ENCODE measurements at regions not wholly inside any gene's neighbourhood (a gene's known extent, or its start where the extent isn't known, plus 50 kb on each side); places are given as distances from the start of the nearest gene placed in this dataset.

GRCh38 chr4:155012469-155012868 lies 196.0 kb upstream of the NPY2R start:
- TF ChIP-seq FOXA1 (IDR thresholded peaks at IDR 0.05; ENCODE audit: borderline replicate concordance) (no peak), ELK1 (CRISPR knock-in tag; IDR thresholded peaks at IDR 0.05) (no peak), YY1 (IDR thresholded peaks at IDR 0.05; ENCODE audit: borderline replicate concordance in 1 of 3, control insufficient read depth in 1 of 3, extremely low read depth in 1 of 3, insufficient read depth in 3 of 3, insufficient read length in 1 of 3, insufficient replicate concordance in 2 of 3, low read depth in 1 of 3, low read length in 2 of 3) (no peak), HNRNPH1 (optimal IDR thresholded peaks at IDR 0.05; ENCODE audit: low read depth, low read length) (no peak), REST (IDR thresholded peaks at IDR 0.05; ENCODE audit: borderline replicate concordance) (no peak), REST (CRISPR knock-in tag; IDR thresholded peaks at IDR 0.05; ENCODE audit: low read depth) (no peak), BHLHE40 (IDR thresholded peaks at IDR 0.05; ENCODE audit: low read length) (no peak), SMAD3 (CRISPR knock-in tag; conservative IDR thresholded peaks at IDR 0.05) (no peak), ATF1 (CRISPR knock-in tag; IDR thresholded peaks at IDR 0.05) (no peak), ATF1 (tag; IDR thresholded peaks at IDR 0.05) (no peak), SPI1 (IDR thresholded peaks at IDR 0.05; ENCODE audit: borderline replicate concordance, low read depth, low read length) (no peak), USF2 (CRISPR knock-in tag; IDR thresholded peaks at IDR 0.05) (no peak), POLR2A (conservative IDR thresholded peaks at IDR 0.05) (no peak), C11orf30 (IDR thresholded peaks at IDR 0.05; ENCODE audit: low read depth) (no peak), CTCF (IDR thresholded peaks at IDR 0.05 in 2 of 3, conservative IDR thresholded peaks at IDR 0.05 in 1 of 3; ENCODE audit: insufficient read depth in 2 of 3, low read depth in 1 of 3, low read length in 3 of 3) (no peak), ZC3H4 (CRISPR knock-in tag; IDR thresholded peaks at IDR 0.05; ENCODE audit: borderline replicate concordance) (no peak)

Measured in K562 (cell line).